Activated CD8-positive, alpha-beta memory T cell treated with anti-CD3 and anti-CD28 coated beads for 36 hours (primary cell): ENCODE measurements at regions not wholly inside any gene's neighbourhood (a gene's known extent, or its start where the extent isn't known, plus 50 kb on each side); places are given as distances from the start of the nearest gene placed in this dataset.
"Not testable (repeated sequence)": the region's sequence is repeated elsewhere in the genome, so short reads cannot be mapped to it uniquely, and the experiment has no call there.

Experiments
- CTCF ChIA-PET: fragments of 350-600 bp; sonication (Branson Sonifier 250); formaldehyde crosslinking; loops from one replicate; lab custom pipeline; 2021; ENCODE audit warnings: antibody characterized with exemption; lab: Charles Lee
- POLR2A ChIA-PET: fragments of 350-600 bp; sonication (Branson Sonifier 250); formaldehyde crosslinking; loops from one replicate; lab custom pipeline; 2021; ENCODE audit warnings: antibody characterized with exemption; lab: Charles Lee

GRCh38 chr21:35164380-35164779 lies 115.3 kb upstream of the RUNX1 start:
- CTCF ChIA-PET, result no interaction called here
- POLR2A ChIA-PET, result no interaction called here

GRCh38 chr21:35163411-35163810 lies 114.3 kb upstream of the RUNX1 start:
- ChIA-PET POLR2A (no interaction called here), CTCF (no interaction called here)

- CTCF ChIA-PET, result no interaction called here
These were observed 113.7 kb upstream of the RUNX1 start for GRCh38 chr21:35162831-35163230.

GRCh38 chr21:35159881-35160280 lies 110.8 kb upstream of the RUNX1 start:
- POLR2A ChIA-PET, result no interaction called here
- CTCF ChIA-PET, result no interaction called here

More at GRCh38 chr21:35162831-35163230, 113.7 kb upstream of the RUNX1 start:
- POLR2A ChIA-PET, result no interaction called here

- POLR2A ChIA-PET, CTCF ChIA-PET: not testable (repeated sequence)
These were observed 108.3 kb upstream of the RUNX1 start for GRCh38 chr21:35157374-35157773.

GRCh38 chr21:35156293-35157278 lies 107.5 kb upstream of the RUNX1 start:
- ChIA-PET CTCF (no interaction called here), POLR2A (interaction anchor here (0.6 kb wide), 1 partner anchor 132 kb away, joined by 4 read pairs; no protein-coding TSS in a partner anchor)

- CTCF ChIA-PET, result interaction anchor here (0.6 kb wide), 1 partner anchor 15 kb away, joined by 3 read pairs; no protein-coding TSS in a partner anchor
- POLR2A ChIA-PET, result interaction anchor here (0.5 kb wide), 1 partner anchor 15 kb away, joined by 3 read pairs; no protein-coding TSS in a partner anchor
These were observed 105.7 kb upstream of the RUNX1 start for GRCh38 chr21:35154788-35155187.

GRCh38 chr21:35153671-35154070 lies 104.6 kb upstream of the RUNX1 start:
- CTCF ChIA-PET, result interaction anchor here (0.7 kb wide), 1 partner anchor 11 kb away, joined by 4 read pairs; no protein-coding TSS in a partner anchor
- POLR2A ChIA-PET, result no interaction called here

GRCh38 chr21:35150562-35151226 lies 101.6 kb upstream of the RUNX1 start:
- ChIA-PET POLR2A (interaction anchor here (1.9 kb wide), 1 partner anchor 12 kb away, joined by 12 read pairs; no protein-coding TSS in a partner anchor), CTCF (no interaction called here)

- ChIA-PET POLR2A (interaction anchor here (1.0 to 1.9 kb wide), 2 partner anchors 11 to 101 kb away, joined by 3 to 12 read pairs; no protein-coding TSS in a partner anchor), CTCF (no interaction called here)
These were observed 100.6 kb upstream of the RUNX1 start for GRCh38 chr21:35149698-35150097.

- POLR2A ChIA-PET, result interaction anchor here (1.0 kb wide), 1 partner anchor 258 kb away, joined by 3 read pairs; no protein-coding TSS in a partner anchor
- CTCF ChIA-PET, result no interaction called here
These were observed 98.3 kb upstream of the RUNX1 start for GRCh38 chr21:35147439-35147838.

- ChIA-PET CTCF (no interaction called here), POLR2A (no interaction called here)
These were observed 96.6 kb upstream of the RUNX1 start for GRCh38 chr21:35145626-35146233.

- ChIA-PET POLR2A (no interaction called here), CTCF (no interaction called here)
These were observed 95.9 kb upstream of the RUNX1 start for GRCh38 chr21:35144978-35145377.

GRCh38 chr21:35142036-35142815 lies 93.1 kb upstream of the RUNX1 start:
- ChIA-PET CTCF (interaction anchor here (0.5 to 1.3 kb wide), 2 partner anchors 11 to 35 kb away, joined by 3 to 4 read pairs; no protein-coding TSS in a partner anchor), POLR2A (no interaction called here)

GRCh38 chr21:35139382-35139715 lies 90.2 kb upstream of the RUNX1 start:
- ChIA-PET CTCF (interaction anchor here (0.7 to 0.9 kb wide), 5 partner anchors 15 to 399 kb away, joined by 3 to 4 read pairs (median 3); no protein-coding TSS in a partner anchor), POLR2A (interaction anchor here (0.6 to 1.6 kb wide), 12 partner anchors 11 to 261 kb away, joined by 3 to 12 read pairs (median 4); no protein-coding TSS in a partner anchor)

GRCh38 chr21:35138665-35139381 lies 89.7 kb upstream of the RUNX1 start:
- ChIA-PET CTCF (interaction anchor here (0.7 to 1.2 kb wide), 5 partner anchors 36 to 400 kb away, joined by 3 to 4 read pairs (median 3); no protein-coding TSS in a partner anchor), POLR2A (interaction anchor here (0.6 to 1.6 kb wide), 9 partner anchors 12 to 253 kb away, joined by 3 to 12 read pairs (median 3); no protein-coding TSS in a partner anchor)

GRCh38 chr21:35136586-35137219 lies 87.6 kb upstream of the RUNX1 start:
- CTCF ChIA-PET, result interaction anchor here (0.8 kb wide), 1 partner anchor 86 kb away, joined by 3 read pairs; no protein-coding TSS in a partner anchor
- POLR2A ChIA-PET, result no interaction called here
